SH-SY5Y (cell line): ENCODE measurements at regions not wholly inside any gene's neighbourhood (a gene's known extent, or its start where the extent isn't known, plus 50 kb on each side); places are given as distances from the start of the nearest gene placed in this dataset.

Experiments
- GATA2 ChIP-seq: IDR thresholded peaks from 2 replicates; pipeline ENCODE4 v1.6.1; 2011; ENCODE audit warnings: mild to moderate bottlenecking, low read depth, low read length
- GATA3 ChIP-seq: IDR thresholded peaks from 2 replicates; pipeline ENCODE4 v1.6.1; 2011; ENCODE audit warnings: low read depth, mild to moderate bottlenecking, low read length, moderate library complexity

DNA sequence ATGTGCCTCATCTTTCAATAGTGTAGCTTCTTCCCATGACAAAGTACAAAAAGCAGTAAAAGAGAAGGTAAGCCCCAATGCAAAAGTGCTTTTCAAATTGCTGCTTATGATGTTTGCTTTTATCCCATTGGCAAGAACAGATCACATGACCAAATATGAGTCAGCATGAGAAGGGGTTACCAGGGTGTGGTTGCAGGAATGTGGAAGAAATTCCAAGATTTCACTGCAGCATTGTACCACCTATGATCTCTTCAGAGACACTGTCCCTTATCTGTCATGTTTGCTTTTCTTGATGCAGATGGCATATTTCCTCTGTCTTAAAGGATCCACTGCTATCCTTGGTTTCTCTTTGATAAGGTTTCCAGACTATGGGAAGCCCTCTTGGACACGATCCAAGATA lies 1006.9 kb upstream of the PRMT6 start:
- no peak for TF ChIP-seq GATA3
- TF ChIP-seq GATA2: no peak
